ENCODE measurements at regions not wholly inside any gene's neighbourhood (a gene's known extent, or its start where the extent isn't known, plus 50 kb on each side); places are given as distances from the start of the nearest gene placed in this dataset.

DNA sequence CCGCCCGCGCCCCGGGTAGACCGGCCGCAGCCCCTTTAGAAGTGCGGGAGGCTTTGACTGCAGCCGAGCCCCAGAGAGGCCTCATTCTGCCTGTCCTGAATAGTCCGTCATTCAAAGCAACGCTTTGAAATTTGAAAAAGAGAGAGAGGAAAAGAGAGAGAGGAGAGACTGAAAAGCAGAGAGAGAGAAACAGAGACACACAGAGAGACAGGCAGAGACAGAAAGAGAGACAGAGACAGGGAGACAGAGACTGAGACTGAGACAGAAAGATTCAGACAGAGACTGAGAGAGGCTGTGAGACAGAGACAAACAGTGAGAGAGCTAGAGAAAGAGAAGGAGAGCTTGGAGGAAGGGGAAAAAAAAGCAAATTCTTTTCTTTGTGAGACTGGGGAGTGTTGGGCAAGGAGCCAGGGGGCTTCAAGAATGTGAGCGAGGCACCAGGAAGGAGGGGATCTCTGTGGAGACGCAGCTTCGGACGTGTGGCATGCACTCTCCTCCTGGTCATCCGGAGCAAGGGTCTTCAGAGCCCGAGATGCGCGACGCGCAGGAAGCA, 73.1 kb downstream of the MYCN start:
- TF ChIP-seq CTCF (IDR thresholded peaks at IDR 0.05; ENCODE audit: insufficient read depth, low read length, poor library complexity, severe bottlenecking) (no peak), EZH2phosphoT487 (conservative IDR thresholded peaks at IDR 0.05; ENCODE audit: low read length) (no peak)
